ENCODE measurements at regions not wholly inside any gene's neighbourhood (a gene's known extent, or its start where the extent isn't known, plus 50 kb on each side); places are given as distances from the start of the nearest gene placed in this dataset.

GRCh38 chr3:72052841-72053409 is 268.0 kb upstream of the PROK2 start:
- TF ChIP-seq TAF1 (IDR thresholded peaks at IDR 0.05; ENCODE audit: borderline replicate concordance, low read depth, low read length) (no peak), POLR2A (IDR thresholded peaks at IDR 0.05; ENCODE audit: low read depth, low read length) (no peak)
